SU-DHL-6 (cell line): ENCODE measurements at regions not wholly inside any gene's neighbourhood (a gene's known extent, or its start where the extent isn't known, plus 50 kb on each side); places are given as distances from the start of the nearest gene placed in this dataset.

ENCODE experiments used
- CTCF ChIP-seq: fragments of 200-600 bp; sonication (generic); IDR thresholded peaks from one replicate; pipeline ENCODE4 v1.5.1; 2017; ENCODE audit warnings: antibody characterized with exemption, mild to moderate bottlenecking, low read length, moderate library complexity; ENCODE audit not compliant: insufficient read depth, poor library complexity, severe bottlenecking
- EZH2phosphoT487 ChIP-seq: fragments of 200-600 bp; sonication (generic), shearing (Covaris generic); conservative IDR thresholded peaks from 2 replicates; pipeline ENCODE4 v1.6.1; 2018; ENCODE audit warnings: mild to moderate bottlenecking, antibody characterized with exemption, low read length, moderate library complexity, mixed read lengths

GRCh38 chr12:69099201-69099837 lies 140.1 kb upstream of the CPSF6 start:
- no peak for TF ChIP-seq CTCF
- TF ChIP-seq EZH2phosphoT487, result no peak
